Mesodermal cell (in vitro differentiated cells): ENCODE measurements at regions not wholly inside any gene's neighbourhood (a gene's known extent, or its start where the extent isn't known, plus 50 kb on each side); places are given as distances from the start of the nearest gene placed in this dataset.

Experiments used
- H3K27ac ChIP-seq: 2 replicates; pipeline ENCODE4 v1.7.0; 2013; ENCODE audit warnings: mild to moderate bottlenecking, low read depth, low read length, moderate library complexity; ENCODE audit not compliant: severe bottlenecking
- H3K36me3 ChIP-seq: 2 replicates; pipeline ENCODE4 v1.7.1; 2013; ENCODE audit warnings: mild to moderate bottlenecking, low read length, moderate library complexity; ENCODE audit not compliant: control insufficient read depth, insufficient read depth
- H3K4me1 ChIP-seq: one replicate; pipeline ENCODE4 v1.7.1; 2013; ENCODE audit warnings: mild to moderate bottlenecking, low read length; ENCODE audit not compliant: insufficient read depth, control insufficient read depth, poor library complexity, severe bottlenecking
- H3K4me3 ChIP-seq: 2 replicates; pipeline ENCODE4 v1.7.0; 2013; ENCODE audit warnings: low read length, control low read depth, mild to moderate bottlenecking; ENCODE audit not compliant: insufficient read depth, poor library complexity, severe bottlenecking; ENCODE audit errors: extremely low read depth
- H3K9me3 ChIP-seq: 2 replicates; pipeline ENCODE4 v1.7.1; 2013; ENCODE audit warnings: mild to moderate bottlenecking, low read length, moderate library complexity; ENCODE audit not compliant: control insufficient read depth
- WGBS, 2 experiments: methylation state at CpG; one replicate each; pipeline ENCODE4 v1.1.5; 2013; ENCODE audit warnings: missing lambda C conversion rate in 2 of 2; ENCODE audit not compliant: insufficient coverage in 2 of 2; 5-methylcytosine and 5-hydroxymethylcytosine counted together

DNA sequence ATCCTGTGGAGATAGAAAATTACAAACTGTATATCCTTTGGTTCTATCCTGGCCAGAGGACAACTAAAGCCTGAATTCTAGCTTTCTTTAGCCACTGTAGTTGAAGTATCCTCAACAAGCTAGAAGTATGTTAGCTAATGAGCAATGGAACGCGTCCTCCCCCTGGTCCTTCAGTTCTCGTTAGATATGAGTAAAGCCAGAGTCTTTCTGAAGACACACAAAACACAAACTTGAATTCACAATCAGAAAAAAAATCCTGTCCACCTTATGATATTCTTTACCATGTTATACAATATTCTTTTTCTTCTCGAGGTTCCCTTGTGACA, 1527.0 kb upstream of the SLC10A2 start:
- Histone ChIP-seq H3K36me3 (no peaks in the 10 kb centered on the region), H3K9me3 (no peaks in the 10 kb centered on the region), H3K27ac (peak overlapping the region; percentile 54), H3K4me3 (no peak overlapping the region), H3K4me1 (peaks cover 7% of the 10 kb centered on the region)
- WGBS, 2 experiments, result 90% methylated on average over 3 of the region's 4 CpGs; no CpG with 5 or more reads in 1 of the 2 experiments

GRCh38 chr13:104592545-104593250, 1526.5 kb upstream of the SLC10A2 start:
- Histone ChIP-seq H3K4me1 (peaks cover 7% of the 10 kb centered on the region), H3K36me3 (no peaks in the 10 kb centered on the region), H3K27ac (peak overlapping the region; percentile 54), H3K9me3 (no peaks in the 10 kb centered on the region), H3K4me3 (no peak overlapping the region)
- WGBS, 2 experiments, result no CpG with 5 or more reads among the region's 3 CpGs

DNA sequence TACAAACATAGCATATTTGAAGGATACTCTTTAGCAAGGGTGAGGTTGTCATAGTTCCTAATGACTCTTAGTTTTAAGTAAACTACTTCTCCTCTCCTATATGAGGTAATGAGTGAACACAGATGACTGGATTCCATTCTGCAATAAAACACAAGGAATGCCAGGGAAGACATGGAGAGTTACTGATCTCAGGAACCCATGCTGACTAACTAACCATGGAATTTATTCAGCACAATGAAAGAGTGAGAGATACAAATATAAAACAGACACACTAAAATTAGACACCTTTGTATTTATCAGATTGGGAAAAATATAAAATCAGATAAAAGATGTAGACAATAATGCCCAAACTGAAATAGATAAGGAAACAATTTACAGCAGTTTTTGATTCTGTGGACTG, 1525.9 kb upstream of the SLC10A2 start:
- H3K4me3 ChIP-seq, result no peak overlapping the region
- no peaks in the 10 kb centered on the region for H3K36me3 ChIP-seq
- H3K27ac ChIP-seq, result peak overlapping the region; percentile 54
- H3K9me3 ChIP-seq, result no peaks in the 10 kb centered on the region
- H3K4me1 ChIP-seq, result peaks cover 7% of the 10 kb centered on the region

DNA sequence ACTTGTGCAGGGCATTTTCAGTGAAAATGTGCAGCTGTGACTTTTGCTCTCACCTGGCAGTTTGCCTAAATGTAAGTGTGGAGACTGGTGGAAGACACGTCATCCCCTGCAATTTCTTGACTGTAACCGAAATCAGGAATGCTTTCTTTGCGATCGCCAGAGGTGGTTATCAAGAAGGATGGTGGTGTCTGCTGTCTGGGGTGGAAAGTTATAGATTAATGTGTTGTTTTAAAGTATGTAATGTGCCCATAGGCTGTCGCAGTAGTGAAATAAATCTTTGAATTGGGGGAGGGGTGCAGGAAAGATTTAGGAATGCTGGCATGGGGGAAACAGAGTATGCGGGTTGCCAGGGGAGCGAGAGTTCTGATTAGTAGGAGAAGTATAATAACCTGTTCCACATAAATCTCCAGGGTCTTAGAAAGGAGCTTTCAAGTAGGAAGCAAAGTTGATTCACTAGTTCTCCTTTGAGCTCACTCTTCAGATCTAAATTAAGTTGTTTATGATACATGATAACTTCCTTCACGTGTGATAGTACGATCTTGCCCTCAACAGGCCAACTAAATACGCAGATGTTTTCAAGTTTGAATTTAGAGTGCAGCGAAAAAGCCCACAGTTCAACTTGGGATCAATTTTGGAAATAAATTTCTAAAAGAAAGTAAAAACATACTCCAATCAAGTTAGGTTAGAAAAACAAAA, 1520.0 kb upstream of the SLC10A2 start:
- no peaks in the 10 kb centered on the region for H3K9me3 ChIP-seq
- no peak overlapping the region for H3K4me3 ChIP-seq
- H3K36me3 ChIP-seq, result no peaks in the 10 kb centered on the region
- H3K4me1 ChIP-seq, result no peaks in the 10 kb centered on the region
- 82 to 95% methylated on average over 4 to 5 of the region's 11 CpGs for WGBS, 2 experiments
- H3K27ac ChIP-seq, result no peak overlapping the region

- Histone ChIP-seq H3K36me3 (no peaks in the 10 kb centered on the region), H3K27ac (no peak overlapping the region)
- WGBS, 2 experiments, result no CpG with 5 or more reads among the region's 1 CpG
Observed at GRCh38 chr13:104584481-104584880, 1518.3 kb upstream of the SLC10A2 start.

GRCh38 chr13:104580931-104581330, 1514.7 kb upstream of the SLC10A2 start:
- Histone ChIP-seq H3K27ac (no peak overlapping the region), H3K4me1 (no peaks in the 10 kb centered on the region), H3K9me3 (no peaks in the 10 kb centered on the region), H3K36me3 (no peaks in the 10 kb centered on the region), H3K4me3 (no peak overlapping the region)
- no CpG with 5 or more reads among the region's 2 CpGs for WGBS, 2 experiments

More at GRCh38 chr13:104584481-104584880, 1518.3 kb upstream of the SLC10A2 start:
- no peaks in the 10 kb centered on the region for H3K4me1 ChIP-seq
- H3K9me3 ChIP-seq, result no peaks in the 10 kb centered on the region
- no peak overlapping the region for H3K4me3 ChIP-seq

DNA sequence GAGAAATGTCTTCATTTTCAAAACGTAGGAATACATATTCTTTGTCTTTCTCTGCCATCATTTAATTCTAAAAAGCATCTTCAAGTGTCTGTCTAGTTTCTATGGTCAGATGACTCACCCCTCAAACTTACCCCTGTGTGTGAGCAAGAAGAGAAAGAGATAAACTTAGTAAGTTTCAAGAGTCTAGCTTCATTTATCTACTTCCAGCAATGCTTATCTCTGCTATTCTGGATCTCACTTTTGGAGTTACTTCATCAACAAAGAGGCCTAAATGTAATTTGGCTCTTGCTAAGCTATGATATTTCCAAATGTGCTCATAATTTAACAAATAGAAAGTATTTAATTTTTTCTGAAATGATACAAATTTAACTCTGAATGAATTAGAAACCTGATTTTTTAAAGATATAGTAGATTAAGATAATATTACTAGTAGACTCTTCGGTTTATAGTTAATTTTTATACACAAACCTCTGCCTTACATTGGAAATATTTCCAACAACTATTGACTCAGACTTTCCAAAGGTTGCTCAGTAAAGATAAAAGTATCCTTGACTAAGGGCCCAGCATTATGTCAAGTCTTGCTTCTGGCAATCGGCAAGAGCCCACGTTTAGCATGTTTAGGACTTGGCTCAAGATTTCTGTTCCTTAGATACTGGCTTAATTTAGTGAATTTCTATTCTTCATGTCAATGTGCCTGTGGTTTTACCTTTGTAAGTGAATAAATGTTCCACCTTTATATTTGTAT, 1511.0 kb upstream of the SLC10A2 start:
- WGBS, 2 experiments, result 100% methylated on average over 2 of the region's 4 CpGs
- no peak overlapping the region for H3K27ac ChIP-seq
- H3K9me3 ChIP-seq, result no peaks in the 10 kb centered on the region
- no peaks in the 10 kb centered on the region for H3K4me1 ChIP-seq
- no peaks in the 10 kb centered on the region for H3K36me3 ChIP-seq
- H3K4me3 ChIP-seq, result no peak overlapping the region

- Histone ChIP-seq H3K27ac (no peak overlapping the region), H3K4me3 (no peak overlapping the region), H3K4me1 (peaks cover 4% of the 10 kb centered on the region), H3K9me3 (no peaks in the 10 kb centered on the region), H3K36me3 (no peaks in the 10 kb centered on the region)
- WGBS, 2 experiments, result 60 to 67% methylated on average over 1 of the region's 2 CpGs
Observed at GRCh38 chr13:104571893-104572229, 1505.6 kb upstream of the SLC10A2 start.

- peaks cover 4% of the 10 kb centered on the region for H3K4me1 ChIP-seq
- WGBS, 2 experiments, result 63 to 70% methylated on average over 7 of the region's 12 CpGs
- no peaks in the 10 kb centered on the region for H3K9me3 ChIP-seq
- no peak overlapping the region for H3K27ac ChIP-seq
- no peak overlapping the region for H3K4me3 ChIP-seq
- no peaks in the 10 kb centered on the region for H3K36me3 ChIP-seq
Observed at GRCh38 chr13:104571161-104571892, 1505.1 kb upstream of the SLC10A2 start.

DNA sequence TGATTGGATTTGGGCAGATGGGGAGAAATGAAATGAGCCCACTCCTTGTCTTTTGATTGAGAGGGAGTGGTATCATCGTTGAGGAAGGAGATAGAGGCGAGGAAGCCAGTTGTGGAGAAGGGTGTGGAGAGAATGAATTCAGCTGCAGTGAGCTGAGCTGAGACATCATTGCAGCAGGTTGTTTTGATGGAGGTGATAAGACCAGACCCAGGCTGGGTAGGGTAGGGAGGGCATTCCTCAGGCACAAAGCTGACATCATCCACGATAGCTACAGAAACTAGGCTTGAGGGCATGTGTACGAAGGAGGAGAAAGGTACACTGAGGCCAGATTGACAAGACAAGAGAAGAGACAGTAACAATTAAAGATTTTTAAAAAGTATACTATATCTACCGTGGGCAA, 1500.9 kb upstream of the SLC10A2 start:
- Histone ChIP-seq H3K4me3 (no peak overlapping the region), H3K27ac (no peak overlapping the region), H3K4me1 (peaks cover 4% of the 10 kb centered on the region), H3K36me3 (no peaks in the 10 kb centered on the region), H3K9me3 (no peaks in the 10 kb centered on the region)
- 93 to 100% methylated on average over 2 to 4 of the region's 5 CpGs for WGBS, 2 experiments
